Neural progenitor cell (in vitro differentiated cells): ENCODE measurements at regions not wholly inside any gene's neighbourhood (a gene's known extent, or its start where the extent isn't known, plus 50 kb on each side); places are given as distances from the start of the nearest gene placed in this dataset.
"Not testable (repeated sequence)": the region's sequence is repeated elsewhere in the genome, so short reads cannot be mapped to it uniquely, and the experiment has no call there.

Source experiments
- EZH2 ChIP-seq: fragments of 200-600 bp; sonication (generic); IDR thresholded peaks from 2 replicates; pipeline ENCODE4 v1.6.1; 2017; ENCODE audit warnings: antibody characterized with exemption, mild to moderate bottlenecking, moderate library complexity
- TF ChIP-seq, protein P1 (sequence below): fragments of 200-600 bp; sonication (generic); IDR thresholded peaks from 2 replicates; pipeline ENCODE4 v1.5.1; 2017; ENCODE audit warnings: antibody characterized with exemption, mild to moderate bottlenecking

DNA sequence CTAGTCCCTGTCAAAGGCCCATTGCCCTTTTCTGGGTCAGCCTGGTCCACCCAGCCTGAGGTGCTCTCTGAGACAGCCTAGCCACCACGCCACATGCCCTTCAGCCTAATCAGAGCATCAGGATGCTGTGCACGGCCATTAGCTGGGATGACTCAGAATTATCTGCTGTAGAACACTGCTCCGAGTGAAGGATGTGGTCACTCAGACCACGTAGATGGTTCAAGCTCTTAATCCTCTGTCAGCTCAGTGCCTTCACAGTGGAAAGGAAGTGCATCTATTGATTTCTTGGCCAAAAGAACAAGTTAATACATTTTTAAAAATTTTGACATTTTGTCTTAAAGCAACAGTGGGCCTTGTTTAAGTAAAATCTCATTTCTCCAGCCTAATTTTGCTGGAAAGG, 557.6 kb downstream of the TUBA3C start:
- TF ChIP-seq, protein P1, sequence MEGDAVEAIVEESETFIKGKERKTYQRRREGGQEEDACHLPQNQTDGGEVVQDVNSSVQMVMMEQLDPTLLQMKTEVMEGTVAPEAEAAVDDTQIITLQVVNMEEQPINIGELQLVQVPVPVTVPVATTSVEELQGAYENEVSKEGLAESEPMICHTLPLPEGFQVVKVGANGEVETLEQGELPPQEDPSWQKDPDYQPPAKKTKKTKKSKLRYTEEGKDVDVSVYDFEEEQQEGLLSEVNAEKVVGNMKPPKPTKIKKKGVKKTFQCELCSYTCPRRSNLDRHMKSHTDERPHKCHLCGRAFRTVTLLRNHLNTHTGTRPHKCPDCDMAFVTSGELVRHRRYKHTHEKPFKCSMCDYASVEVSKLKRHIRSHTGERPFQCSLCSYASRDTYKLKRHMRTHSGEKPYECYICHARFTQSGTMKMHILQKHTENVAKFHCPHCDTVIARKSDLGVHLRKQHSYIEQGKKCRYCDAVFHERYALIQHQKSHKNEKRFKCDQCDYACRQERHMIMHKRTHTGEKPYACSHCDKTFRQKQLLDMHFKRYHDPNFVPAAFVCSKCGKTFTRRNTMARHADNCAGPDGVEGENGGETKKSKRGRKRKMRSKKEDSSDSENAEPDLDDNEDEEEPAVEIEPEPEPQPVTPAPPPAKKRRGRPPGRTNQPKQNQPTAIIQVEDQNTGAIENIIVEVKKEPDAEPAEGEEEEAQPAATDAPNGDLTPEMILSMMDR = not testable (repeated sequence)
- TF ChIP-seq EZH2 = not testable (repeated sequence)
